ENCODE measurements at regions not wholly inside any gene's neighbourhood (a gene's known extent, or its start where the extent isn't known, plus 50 kb on each side); places are given as distances from the start of the nearest gene placed in this dataset.

DNA sequence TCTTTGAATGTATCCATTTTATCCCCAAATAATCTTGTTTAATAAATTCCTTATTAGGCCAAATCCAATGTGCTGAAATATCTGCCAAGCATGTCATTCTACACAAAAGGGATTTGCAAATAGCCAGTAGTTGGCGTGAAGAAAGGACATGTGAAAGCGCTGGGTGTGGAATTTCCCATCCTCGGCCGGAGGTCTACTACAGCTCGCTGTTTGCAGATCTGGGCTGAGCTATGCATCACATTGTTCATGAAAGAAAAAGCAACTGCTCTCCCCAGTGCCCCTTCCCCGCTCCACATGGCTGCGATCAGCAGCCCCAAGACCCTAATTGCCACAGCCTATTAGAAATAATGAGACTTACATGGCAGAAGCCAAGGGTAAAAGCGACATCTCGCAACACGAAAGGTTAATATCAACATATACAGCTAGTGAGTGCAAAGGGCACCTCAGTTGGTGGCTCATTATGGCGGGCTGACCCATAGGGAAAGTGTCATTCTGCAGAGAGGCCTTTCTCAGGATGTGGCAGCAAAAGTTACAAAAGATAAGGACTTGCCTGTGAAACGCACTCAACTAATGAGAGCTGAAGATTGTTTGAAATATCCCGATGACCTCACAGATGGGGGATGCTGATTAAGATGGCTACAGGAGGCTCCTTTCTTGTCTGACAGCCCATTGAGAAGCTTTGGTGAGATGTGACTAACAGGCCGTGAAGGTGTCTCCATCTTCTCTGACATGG, 126.9 kb upstream of the CYP1B1 start:
- H3K79me1 ChIP-seq (ENCODE audit: insufficient read depth, low read depth, low read length, poor library complexity, severe bottlenecking) = no peaks in the 10 kb centered on the region
- H2BK120ac ChIP-seq (ENCODE audit: low read depth, low read length, poor library complexity, severe bottlenecking) = no peak overlapping the region
- no peak overlapping the region for H3K9ac ChIP-seq (ENCODE audit: extremely low read depth, insufficient read length, low read length)
- H3K18ac ChIP-seq (ENCODE audit: insufficient read length, low read depth, low read length) = no peak overlapping the region
- no peak overlapping the region for H3T11ph ChIP-seq (ENCODE audit: low read length)
- H3K9me3 ChIP-seq (ENCODE audit: control insufficient read depth, low read depth, low read length) = no peaks in the 10 kb centered on the region
- no CpG with 5 or more reads among the region's 14 CpGs for WGBS (ENCODE audit: extremely low coverage, insufficient read length, low lambda C conversion rate)
- H2BK5ac ChIP-seq (ENCODE audit: insufficient read length, low read length) = no peak overlapping the region
- no peak overlapping the region for H3K4ac ChIP-seq (ENCODE audit: low read depth, low read length)
- H4K5ac ChIP-seq (ENCODE audit: insufficient read length, low read depth, low read length) = no peak overlapping the region
- H2AK5ac ChIP-seq (ENCODE audit: insufficient read length, low read length) = no peak overlapping the region
- no peaks in the 10 kb centered on the region for H3K79me2 ChIP-seq (ENCODE audit: insufficient read depth, low read length)
- peaks cover 4 to 6% of the 10 kb centered on the region in 2 experiments; a peak in 2 of 4 replicates for H3K4me1 Mint-ChIP-seq
- no peak overlapping the region for H3K4me2 ChIP-seq (ENCODE audit: insufficient read depth, insufficient read length, low read length)
- no peak overlapping the region for H2BK12ac ChIP-seq (ENCODE audit: insufficient read length, low read depth, low read length)
- H3K23ac ChIP-seq (ENCODE audit: insufficient read length, low read depth, low read length) = no peak overlapping the region
- peaks cover 4% of the 10 kb centered on the region in 2 experiments; a peak in 4 of 5 replicates for H3K9me3 Mint-ChIP-seq
- H2BK20ac ChIP-seq (ENCODE audit: low read depth, low read length, poor library complexity, severe bottlenecking) = no peak overlapping the region
- TF ChIP-seq, protein P1, sequence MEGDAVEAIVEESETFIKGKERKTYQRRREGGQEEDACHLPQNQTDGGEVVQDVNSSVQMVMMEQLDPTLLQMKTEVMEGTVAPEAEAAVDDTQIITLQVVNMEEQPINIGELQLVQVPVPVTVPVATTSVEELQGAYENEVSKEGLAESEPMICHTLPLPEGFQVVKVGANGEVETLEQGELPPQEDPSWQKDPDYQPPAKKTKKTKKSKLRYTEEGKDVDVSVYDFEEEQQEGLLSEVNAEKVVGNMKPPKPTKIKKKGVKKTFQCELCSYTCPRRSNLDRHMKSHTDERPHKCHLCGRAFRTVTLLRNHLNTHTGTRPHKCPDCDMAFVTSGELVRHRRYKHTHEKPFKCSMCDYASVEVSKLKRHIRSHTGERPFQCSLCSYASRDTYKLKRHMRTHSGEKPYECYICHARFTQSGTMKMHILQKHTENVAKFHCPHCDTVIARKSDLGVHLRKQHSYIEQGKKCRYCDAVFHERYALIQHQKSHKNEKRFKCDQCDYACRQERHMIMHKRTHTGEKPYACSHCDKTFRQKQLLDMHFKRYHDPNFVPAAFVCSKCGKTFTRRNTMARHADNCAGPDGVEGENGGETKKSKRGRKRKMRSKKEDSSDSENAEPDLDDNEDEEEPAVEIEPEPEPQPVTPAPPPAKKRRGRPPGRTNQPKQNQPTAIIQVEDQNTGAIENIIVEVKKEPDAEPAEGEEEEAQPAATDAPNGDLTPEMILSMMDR (conservative IDR thresholded peaks at IDR 0.05) = no peak
- H4K20me1 ChIP-seq (ENCODE audit: control insufficient read depth, insufficient read depth, insufficient read length) = no peaks in the 10 kb centered on the region
- peaks cover 0 to 3% (median 0%) of the 10 kb centered on the region in 3 experiments; a peak in 1 of 7 replicates for H3K36me3 Mint-ChIP-seq (ENCODE audit: insufficient read depth in 1 of 3, low read depth in 3 of 3)
- no peak overlapping the region for H2AFZ ChIP-seq (ENCODE audit: low read length)
- H3K56ac ChIP-seq (ENCODE audit: insufficient read length, low read depth, low read length) = no peak overlapping the region
- no peak for DNase-seq
- H3K14ac ChIP-seq (ENCODE audit: insufficient read depth, low read length) = no peak overlapping the region
- no peak overlapping the region for H2BK15ac ChIP-seq (ENCODE audit: low read depth, low read length)
- peaks cover 2% of the 10 kb centered on the region for H3K27me3 Mint-ChIP-seq (ENCODE audit: low read depth)
- H3K27me3 ChIP-seq (ENCODE audit: insufficient read depth, low read length) = no peaks in the 10 kb centered on the region
- H4K91ac ChIP-seq (ENCODE audit: insufficient read length, low read depth, low read length) = no peak overlapping the region
- H4K8ac ChIP-seq (replicated peaks; ENCODE audit: insufficient read length, low read depth, low read length) = no peak overlapping the region
- no peak overlapping the region for H3K4me3 Mint-ChIP-seq
- H3K27ac ChIP-seq (ENCODE audit: insufficient read length, low read depth, low read length) = no peak overlapping the region
- no peak overlapping the region for H3K27ac Mint-ChIP-seq
- H3K4me1 ChIP-seq (ENCODE audit: insufficient read depth, low read length) = no peaks in the 10 kb centered on the region
- H3K23me2 ChIP-seq (ENCODE audit: insufficient read length, low read depth, low read length, poor library complexity, severe bottlenecking) = no peaks in the 10 kb centered on the region
